K562 (cell line): ENCODE measurements at regions not wholly inside any gene's neighbourhood (a gene's known extent, or its start where the extent isn't known, plus 50 kb on each side); places are given as distances from the start of the nearest gene placed in this dataset.

Experiments
- ATAC-seq: fragments of 200-7000 bp; cut with Tn5 transposase; 3 replicates; pipeline ENCODE4 v1.9.1; 2020; ENCODE audit warnings: moderate library complexity
- BruUV-seq: library from RNA; stranded (reverse); fragments of 400-500 nt; replicated peaks from 2 replicates; lab custom pipeline; 2021; lab: Mats Ljungman, UMichigan
- CTCF ChIA-PET: fragments of 300-600 bp; formaldehyde crosslinking; extraction: SDS; loops from one replicate; lab custom pipeline; 2021; ENCODE audit warnings: low intra/inter-chr PET ratio; lab: Yijun Ruan, JAX
- POLR2A ChIA-PET: fragments of 300-600, 350-650 bp; sonication (Branson Sonifier 250); formaldehyde crosslinking; extraction: SDS; loops from one replicate; lab custom pipeline; 2021; ENCODE audit warnings: antibody characterized with exemption, inconsistent platforms; lab: Yijun Ruan, JAX
- DNase-seq, 4 experiments: peaks; one replicate each; pipeline versions ENCODE4 v3.0.0 to v3.0.0-alpha.2; 2011 to 2018; ENCODE audit warnings: low spot score in 3 of 4, mixed read lengths in 3 of 4; ENCODE audit errors: extremely low read depth in 1 of 4
- FAIRE-seq: peaks from 2 replicates; lab custom pipeline; 2011; peaks lifted over from hg19 to GRCh38; lab: Jason Lieb, UNC
- H2AFZ ChIP-seq: 2 replicates; pipeline ENCODE4 v1.6.0; 2011; ENCODE audit warnings: low read depth, low read length, control low read depth, inconsistent platforms
- H3K27ac ChIP-seq: fragments of 200-600 bp; 3 replicates; pipeline ENCODE4 v1.8.0; 2011; ENCODE audit warnings: low read depth, mild to moderate bottlenecking, control low read depth, inconsistent platforms, low read length, moderate library complexity, mixed read lengths; ENCODE audit errors: extremely low read depth
- H3K27me3 ChIP-seq, 2 experiments: fragments of 300-600 bp in 1 of 2; 2 replicates in 1 of 2; 3 replicates in 1 of 2; pipeline versions ENCODE4 v1.6.0 to v1.8.0; 2011; ENCODE audit warnings: inconsistent platforms in 2 of 2, low read length in 2 of 2, mild to moderate bottlenecking in 1 of 2, mixed read lengths in 1 of 2, moderate library complexity in 1 of 2; ENCODE audit not compliant: control insufficient read depth in 2 of 2, insufficient read depth in 2 of 2
- H3K36me3 ChIP-seq: fragments of 300-600 bp; 3 replicates; pipeline ENCODE4 v1.8.0; 2011; ENCODE audit warnings: mild to moderate bottlenecking, low read length, inconsistent platforms; ENCODE audit not compliant: control insufficient read depth, insufficient read depth
- H3K4me1 ChIP-seq, 2 experiments: fragments of 200-600 bp in 1 of 2; replicated peaks in 1 of 2; 2 replicates in 1 of 2; 3 replicates in 1 of 2; pipeline versions ENCODE4 v1.5.1 to v1.8.0; 2011; ENCODE audit warnings: inconsistent platforms in 2 of 2, low read length in 2 of 2, mild to moderate bottlenecking in 1 of 2, mixed read lengths in 1 of 2, moderate library complexity in 1 of 2; ENCODE audit not compliant: control insufficient read depth in 2 of 2, insufficient read depth in 2 of 2
- H3K4me2 ChIP-seq: 2 replicates; pipeline ENCODE4 v1.6.1; 2011; ENCODE audit warnings: low read length, control low read depth, inconsistent platforms, mixed read lengths; ENCODE audit not compliant: insufficient read depth
- H3K4me3 ChIP-seq: fragments of 200-600 bp; sonication (generic), shearing (Covaris generic); 2 replicates; pipeline ENCODE4 v1.5.1; 2016; ENCODE audit warnings: control low read depth, inconsistent platforms
- H3K79me2 ChIP-seq: fragments of 200-600 bp; 3 replicates; pipeline ENCODE4 v1.8.0; 2011; ENCODE audit warnings: low read length, inconsistent platforms; ENCODE audit not compliant: control insufficient read depth, insufficient read depth
- H3K9ac ChIP-seq, 2 experiments: 2 replicates each; pipeline versions ENCODE4 v1.6.0 to v1.6.1; 2011; ENCODE audit warnings: low read depth in 2 of 2, low read length in 2 of 2, control low read depth in 1 of 2, inconsistent platforms in 1 of 2, mild to moderate bottlenecking in 1 of 2, mixed read lengths in 1 of 2; ENCODE audit not compliant: insufficient read depth in 1 of 2
- H3K9me1 ChIP-seq: one replicate; pipeline ENCODE4 v1.6.0; 2011; ENCODE audit warnings: inconsistent platforms, mild to moderate bottlenecking, low read length, moderate library complexity; ENCODE audit not compliant: control insufficient read depth, insufficient read depth
- H3K9me3 ChIP-seq: replicated peaks from 2 replicates; pipeline ENCODE4 v1.5.1; 2011; ENCODE audit warnings: low read depth, low read length, inconsistent platforms; ENCODE audit not compliant: control insufficient read depth, insufficient read depth
- H4K20me1 ChIP-seq: replicated peaks from 2 replicates; pipeline ENCODE4 v1.6.1; 2011; ENCODE audit warnings: low read length, inconsistent platforms, mixed read lengths; ENCODE audit not compliant: control insufficient read depth, insufficient read depth
- ARNT ChIP-seq, 2 experiments: fragments of 450-650 bp; IDR thresholded peaks; 2 replicates each; pipeline ENCODE4 v1.6.1; 2016; ENCODE audit warnings: mild to moderate bottlenecking in 1 of 2
- BDP1 ChIP-seq: IDR thresholded peaks from 3 replicates; pipeline ENCODE4 v1.6.1; 2011; ENCODE audit not compliant: insufficient read length, insufficient read depth
- CREM ChIP-seq: IDR thresholded peaks from 2 replicates; pipeline ENCODE4 v1.6.1; 2014; ENCODE audit warnings: antibody characterized with exemption, low read depth
- ESRRB ChIP-seq: fragments of 250-450 bp; sonication (Bioruptor Pico); IDR thresholded peaks from 2 replicates; pipeline ENCODE4 v1.5.0; 2020; ENCODE audit warnings: mild to moderate bottlenecking, moderate library complexity, borderline replicate concordance
- FUS ChIP-seq: fragments of 200-400 bp; formaldehyde crosslinking; optimal IDR thresholded peaks from 2 replicates; pipeline ENCODE3; 2017; ENCODE audit warnings: low read depth, low read length
- GTF2A2 ChIP-seq: IDR thresholded peaks from 2 replicates; pipeline ENCODE4 v1.6.1; 2016; ENCODE audit warnings: mild to moderate bottlenecking, missing genetic modification characterization, missing compliant biosample characterization
- HDAC8 ChIP-seq: fragments of 450-650 bp; IDR thresholded peaks from 2 replicates; pipeline ENCODE4 v1.6.1; 2016; ENCODE audit warnings: mild to moderate bottlenecking, missing genetic modification characterization, moderate library complexity, missing compliant biosample characterization
- HLTF ChIP-seq: fragments of 450-650 bp; IDR thresholded peaks from 2 replicates; pipeline ENCODE4 v1.6.1; 2016
- MCM5 ChIP-seq: fragments of 450-650 bp; IDR thresholded peaks from 2 replicates; pipeline ENCODE4 v1.6.1; 2016; ENCODE audit warnings: low read depth
- NFE2L1 ChIP-seq: fragments of 450-650 bp; IDR thresholded peaks from 2 replicates; pipeline ENCODE4 v1.6.1; 2016; ENCODE audit warnings: missing genetic modification characterization, low read depth, mild to moderate bottlenecking, missing compliant biosample characterization, moderate library complexity, borderline replicate concordance
- RBM17 ChIP-seq: fragments of 200-400 bp; formaldehyde crosslinking; IDR thresholded peaks from 2 replicates; pipeline ENCODE4 v1.6.1; 2017; ENCODE audit warnings: low read depth, mild to moderate bottlenecking, low read length, borderline replicate concordance
- SRSF7 ChIP-seq: fragments of 200-400 bp; formaldehyde crosslinking; optimal IDR thresholded peaks from 2 replicates; pipeline ENCODE3; 2017; ENCODE audit warnings: mild to moderate bottlenecking, low read depth, low read length
- STAT5A ChIP-seq: IDR thresholded peaks from 2 replicates; pipeline ENCODE4 v1.6.1; 2012; ENCODE audit warnings: low read length, inconsistent platforms, borderline replicate concordance
- TFAM ChIP-seq: fragments of 250-450 bp; sonication (Bioruptor Pico); conservative IDR thresholded peaks from 2 replicates; pipeline ENCODE4 v1.5.0; 2021; ENCODE audit warnings: mild to moderate bottlenecking, moderate library complexity
- ZNF124 ChIP-seq: sonication (generic); formaldehyde crosslinking; IDR thresholded peaks from 2 replicates; pipeline ENCODE4 v1.8.1; 2022; ENCODE audit warnings: missing genetic modification reagents
- ZNF408 ChIP-seq: fragments of 250-450 bp; sonication (Bioruptor Pico); IDR thresholded peaks from 2 replicates; pipeline ENCODE4 v1.4.0; 2020; ENCODE audit warnings: low read depth, mild to moderate bottlenecking, moderate library complexity
- WGBS: fragments of 100-300 bp; shearing (Covaris generic); methylation state at CpG from one replicate; pipeline ENCODE4 v1.1.6; 2016; ENCODE audit warnings: low coverage, mixed read lengths; ENCODE audit not compliant: insufficient coverage; ENCODE audit errors: missing lambda C conversion rate; 5-methylcytosine and 5-hydroxymethylcytosine counted together
- in situ Hi-C: fragments of 300-500 bp; cut with MboI; formaldehyde crosslinking; loops from 4 replicates; pipeline ENCODE4 v1.15.0; 2018; ENCODE audit warnings: inconsistent platforms, mixed read lengths
- intact Hi-C: fragments of 100-400 bp; cut with micrococcal nuclease; formaldehyde crosslinking; loops from 2 replicates; pipeline ENCODE4 v1.14.2; 2022
- TF ChIP-seq, protein P1 (sequence below): fragments of 450-650 bp; IDR thresholded peaks from one replicate; pipeline ENCODE4 v1.6.1; 2018; ENCODE audit warnings: mild to moderate bottlenecking, moderate library complexity; ENCODE audit not compliant: partially characterized antibody
- TF ChIP-seq, protein P2 (sequence below): fragments of 250-450 bp; sonication (Bioruptor Pico); IDR thresholded peaks from 2 replicates; pipeline ENCODE4 v1.5.0; 2020; ENCODE audit warnings: mild to moderate bottlenecking, borderline replicate concordance
- TF ChIP-seq, protein P3 (sequence below): conservative IDR thresholded peaks from 2 replicates; pipeline ENCODE4 v1.6.1; 2011; ENCODE audit warnings: low read depth, mild to moderate bottlenecking, low read length; ENCODE audit not compliant: control insufficient read depth

DNA sequence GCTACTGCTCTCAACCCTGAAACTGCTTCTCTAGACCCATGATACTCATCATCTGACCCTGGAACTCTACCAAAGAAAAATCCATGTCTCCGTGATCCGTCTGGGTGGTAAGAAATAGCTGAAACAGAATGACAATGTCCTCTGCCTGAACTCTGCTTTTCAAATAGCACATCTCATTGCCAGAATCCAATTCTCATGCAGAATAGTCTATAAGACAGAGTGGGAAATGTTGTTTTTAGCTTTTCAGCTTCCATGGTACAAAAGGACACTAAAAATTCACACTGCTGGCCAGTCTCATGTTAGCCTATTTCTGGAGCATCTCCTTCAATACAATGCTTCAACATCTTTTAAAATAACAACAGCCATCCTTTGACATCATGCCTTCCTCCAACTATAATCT, 1355.8 kb upstream of the PRMT6 start:
- H4K20me1 ChIP-seq: no peaks in the 10 kb centered on the region
- H3K4me3 ChIP-seq: no peak overlapping the region
- WGBS: 0% methylated on average over 2 of the region's 2 CpGs
- no peak for ATAC-seq
- in situ Hi-C loops: no loop called here
- H3K9me1 ChIP-seq: no peaks in the 10 kb centered on the region
- FAIRE-seq: no peak
- no peaks in the 10 kb centered on the region for H3K9me3 ChIP-seq
- no peaks in the 10 kb centered on the region for H3K4me1 ChIP-seq
- H3K79me2 ChIP-seq: no peaks in the 10 kb centered on the region
- POLR2A ChIA-PET: no interaction called here
- no peak overlapping the region for H3K4me2 ChIP-seq
- CTCF ChIA-PET: no interaction called here
- BruUV-seq: no TSS peak
- TF ChIP-seq, protein P1, sequence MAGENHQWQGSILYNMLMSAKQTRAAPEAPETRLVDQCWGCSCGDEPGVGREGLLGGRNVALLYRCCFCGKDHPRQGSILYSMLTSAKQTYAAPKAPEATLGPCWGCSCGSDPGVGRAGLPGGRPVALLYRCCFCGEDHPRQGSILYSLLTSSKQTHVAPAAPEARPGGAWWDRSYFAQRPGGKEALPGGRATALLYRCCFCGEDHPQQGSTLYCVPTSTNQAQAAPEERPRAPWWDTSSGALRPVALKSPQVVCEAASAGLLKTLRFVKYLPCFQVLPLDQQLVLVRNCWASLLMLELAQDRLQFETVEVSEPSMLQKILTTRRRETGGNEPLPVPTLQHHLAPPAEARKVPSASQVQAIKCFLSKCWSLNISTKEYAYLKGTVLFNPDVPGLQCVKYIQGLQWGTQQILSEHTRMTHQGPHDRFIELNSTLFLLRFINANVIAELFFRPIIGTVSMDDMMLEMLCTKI: no peak
- TF ChIP-seq CREM (no peak), HLTF (no peak), RBM17 (no peak), ARNT (IDR thresholded peaks at IDR 0.05) (no peak), BDP1 (no peak), TFAM (no peak), STAT5A (no peak), HDAC8 (tag) (no peak), ZNF408 (CRISPR knock-in tag) (no peak), FUS (no peak), SRSF7 (no peak), ZNF124 (CRISPR knock-in tag) (no peak), MCM5 (no peak), ESRRB (no peak), NFE2L1 (no peak), GTF2A2 (tag) (no peak)
- TF ChIP-seq, protein P2, sequence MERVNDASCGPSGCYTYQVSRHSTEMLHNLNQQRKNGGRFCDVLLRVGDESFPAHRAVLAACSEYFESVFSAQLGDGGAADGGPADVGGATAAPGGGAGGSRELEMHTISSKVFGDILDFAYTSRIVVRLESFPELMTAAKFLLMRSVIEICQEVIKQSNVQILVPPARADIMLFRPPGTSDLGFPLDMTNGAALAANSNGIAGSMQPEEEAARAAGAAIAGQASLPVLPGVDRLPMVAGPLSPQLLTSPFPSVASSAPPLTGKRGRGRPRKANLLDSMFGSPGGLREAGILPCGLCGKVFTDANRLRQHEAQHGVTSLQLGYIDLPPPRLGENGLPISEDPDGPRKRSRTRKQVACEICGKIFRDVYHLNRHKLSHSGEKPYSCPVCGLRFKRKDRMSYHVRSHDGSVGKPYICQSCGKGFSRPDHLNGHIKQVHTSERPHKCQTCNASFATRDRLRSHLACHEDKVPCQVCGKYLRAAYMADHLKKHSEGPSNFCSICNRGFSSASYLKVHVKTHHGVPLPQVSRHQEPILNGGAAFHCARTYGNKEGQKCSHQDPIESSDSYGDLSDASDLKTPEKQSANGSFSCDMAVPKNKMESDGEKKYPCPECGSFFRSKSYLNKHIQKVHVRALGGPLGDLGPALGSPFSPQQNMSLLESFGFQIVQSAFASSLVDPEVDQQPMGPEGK (CRISPR knock-in tag): no peak
- TF ChIP-seq, protein P3, sequence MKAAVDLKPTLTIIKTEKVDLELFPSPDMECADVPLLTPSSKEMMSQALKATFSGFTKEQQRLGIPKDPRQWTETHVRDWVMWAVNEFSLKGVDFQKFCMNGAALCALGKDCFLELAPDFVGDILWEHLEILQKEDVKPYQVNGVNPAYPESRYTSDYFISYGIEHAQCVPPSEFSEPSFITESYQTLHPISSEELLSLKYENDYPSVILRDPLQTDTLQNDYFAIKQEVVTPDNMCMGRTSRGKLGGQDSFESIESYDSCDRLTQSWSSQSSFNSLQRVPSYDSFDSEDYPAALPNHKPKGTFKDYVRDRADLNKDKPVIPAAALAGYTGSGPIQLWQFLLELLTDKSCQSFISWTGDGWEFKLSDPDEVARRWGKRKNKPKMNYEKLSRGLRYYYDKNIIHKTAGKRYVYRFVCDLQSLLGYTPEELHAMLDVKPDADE: no peak
- TF ChIP-seq, all 486 proteins: peak for 0
- Histone ChIP-seq H3K27me3 (no peaks in the 10 kb centered on the region), H2AFZ (no peak overlapping the region), H3K27ac (no peak overlapping the region), H3K36me3 (no peaks in the 10 kb centered on the region), H3K9ac (no peak overlapping the region)
- no peak for DNase-seq
- intact Hi-C loops: no loop called here
